ENCODE measurements at regions not wholly inside any gene's neighbourhood (a gene's known extent, or its start where the extent isn't known, plus 50 kb on each side); places are given as distances from the start of the nearest gene placed in this dataset.

GRCh38 chr14:56008150-56008549 lies 110.1 kb upstream of the PELI2 start:
- Histone ChIP-seq H2BK15ac (ENCODE audit: low read depth, low read length) (no peak overlapping the region), H3K18ac (ENCODE audit: low read depth, low read length) (no peak overlapping the region), H3K4me2 (ENCODE audit: low read depth, low read length) (no peak overlapping the region), H4K8ac (ENCODE audit: low read depth in 2 of 2, low read length in 2 of 2) (no peak overlapping the region), H2AK9ac (replicated peaks; ENCODE audit: low read depth, low read length, poor library complexity) (no peak overlapping the region), H3K9ac (ENCODE audit: low read depth, low read length) (no peak overlapping the region), H2BK5ac (ENCODE audit: low read depth, low read length, poor library complexity, severe bottlenecking) (no peak overlapping the region), H2AK5ac (ENCODE audit: low read depth, low read length) (no peak overlapping the region), H3K4me1 (ENCODE audit: control insufficient read depth, insufficient read depth, low read length) (peaks cover 8% of the 10 kb centered on the region), H3K56ac (ENCODE audit: extremely low read depth, insufficient read depth, low read length) (no peak overlapping the region), H3K9me3 (ENCODE audit: control insufficient read depth, insufficient read depth, low read length) (peaks cover 2% of the 10 kb centered on the region; the same call in 1 of the 2 replicates), H2BK120ac (ENCODE audit: low read depth, low read length) (no peak overlapping the region), H3K9me1 (ENCODE audit: insufficient read depth, low read length) (peaks cover 11% of the 10 kb centered on the region; the same call in 1 of the 2 replicates), H3K27ac (ENCODE audit: insufficient read depth, low read length) (no peak overlapping the region), H3K14ac (replicated peaks; ENCODE audit: low read depth, low read length) (no peak overlapping the region), H4K5ac (ENCODE audit: low read depth, low read length) (no peak overlapping the region), H2BK20ac (ENCODE audit: low read depth, low read length) (no peak overlapping the region), H3K4me3 (ENCODE audit: insufficient read depth, low read depth, low read length) (no peak overlapping the region), H3K79me1 (ENCODE audit: low read depth in 1 of 2, low read length in 2 of 2) (no peaks in the 10 kb centered on the region), H3K27me3 (ENCODE audit: control insufficient read depth, insufficient read depth, low read length) (no peaks in the 10 kb centered on the region; the same call in 1 of the 2 replicates), H2AFZ (replicated peaks; ENCODE audit: low read length, poor library complexity) (no peak overlapping the region), H3K36me3 (ENCODE audit: control insufficient read depth, insufficient read depth, low read length) (no peaks in the 10 kb centered on the region), H4K20me1 (ENCODE audit: insufficient read depth, low read length) (no peaks in the 10 kb centered on the region), H4K91ac (ENCODE audit: insufficient read depth, low read depth, low read length) (no peak overlapping the region), H3K23ac (ENCODE audit: low read depth, low read length) (no peak overlapping the region), H3K4ac (ENCODE audit: low read depth, low read length) (no peak overlapping the region)
- ChIA-PET POLR2A (ENCODE audit: unreplicated experiment) (no interaction called here), CTCF (no interaction called here)
- DNase-seq (no peak), ATAC-seq (ENCODE audit: low read depth) (no peak)
- no TSS peak for BruUV-seq (replicated peaks)
- in situ Hi-C loops (cut with MboI; ENCODE audit: low sequenced_read_pairs) (no loop called here), dilution Hi-C loops (cut with HindIII; ENCODE audit: low sequenced_read_pairs, unreplicated experiment) (no loop called here), intact Hi-C loops (cut with micrococcal nuclease) (loop anchor here (10.0 kb wide), 1 partner anchor 273 kb away; no protein-coding TSS in a partner anchor)
- TF ChIP-seq NFE2L2 (IDR thresholded peaks at IDR 0.05; ENCODE audit: low read depth, low read length) (no peak), CEBPB (IDR thresholded peaks at IDR 0.05; ENCODE audit: low read depth, low read length) (no peak), MAFK (IDR thresholded peaks at IDR 0.05; ENCODE audit: low read depth, low read length) (no peak), POLR2A (IDR thresholded peaks at IDR 0.05; ENCODE audit: low read depth, low read length) (no peak), MAZ (IDR thresholded peaks at IDR 0.05; ENCODE audit: borderline replicate concordance, low read depth, low read length) (no peak), RAD21 (IDR thresholded peaks at IDR 0.05; ENCODE audit: low read length) (no peak), RFX5 (IDR thresholded peaks at IDR 0.05; ENCODE audit: low read depth, low read length) (no peak), RCOR1 (IDR thresholded peaks at IDR 0.05; ENCODE audit: insufficient replicate concordance, low read length) (no peak), SMC3 (IDR thresholded peaks at IDR 0.05; ENCODE audit: low read depth, low read length) (no peak), CHD1 (IDR thresholded peaks at IDR 0.05; ENCODE audit: low read depth, low read length) (no peak)
- TF ChIP-seq, protein P1, sequence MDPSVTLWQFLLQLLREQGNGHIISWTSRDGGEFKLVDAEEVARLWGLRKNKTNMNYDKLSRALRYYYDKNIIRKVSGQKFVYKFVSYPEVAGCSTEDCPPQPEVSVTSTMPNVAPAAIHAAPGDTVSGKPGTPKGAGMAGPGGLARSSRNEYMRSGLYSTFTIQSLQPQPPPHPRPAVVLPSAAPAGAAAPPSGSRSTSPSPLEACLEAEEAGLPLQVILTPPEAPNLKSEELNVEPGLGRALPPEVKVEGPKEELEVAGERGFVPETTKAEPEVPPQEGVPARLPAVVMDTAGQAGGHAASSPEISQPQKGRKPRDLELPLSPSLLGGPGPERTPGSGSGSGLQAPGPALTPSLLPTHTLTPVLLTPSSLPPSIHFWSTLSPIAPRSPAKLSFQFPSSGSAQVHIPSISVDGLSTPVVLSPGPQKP (IDR thresholded peaks at IDR 0.05; ENCODE audit: borderline replicate concordance, low read depth, low read length), result no peak
- WGBS, 2 experiments (ENCODE audit: extremely low coverage in 2 of 2, insufficient read length in 1 of 2), result no CpG with 5 or more reads among the region's 1 CpG
